Fibroblast of peridontal ligament (primary cell): ENCODE measurements at regions not wholly inside any gene's neighbourhood (a gene's known extent, or its start where the extent isn't known, plus 50 kb on each side); places are given as distances from the start of the nearest gene placed in this dataset.
A peak's percentile ranks its signal among the peaks of the same experiment; 100 is the strongest.

ENCODE experiments used
- DNase-seq: peaks from one replicate; pipeline ENCODE4 v3.0.0-alpha.2; 2010; ENCODE audit errors: extremely low read depth

GRCh38 chr13:105798541-105798940 is 736.9 kb downstream of the EFNB2 start:
- DNase-seq, result no peak

GRCh38 chr13:105796081-105796480 is 739.4 kb downstream of the EFNB2 start:
- DNase-seq, result no peak

GRCh38 chr13:105790923-105791322 is 744.5 kb downstream of the EFNB2 start:
- no peak for DNase-seq

- DNase-seq, result no peak
These were observed 746.9 kb downstream of the EFNB2 start for GRCh38 chr13:105788530-105788929.

- peak; percentile 5 for DNase-seq
These were observed 747.8 kb downstream of the EFNB2 start for GRCh38 chr13:105787632-105788031.

- no peak for DNase-seq
These were observed 750.0 kb downstream of the EFNB2 start for GRCh38 chr13:105785436-105785835.

- DNase-seq, result no peak
These were observed 752.2 kb downstream of the EFNB2 start for GRCh38 chr13:105783261-105783660.

GRCh38 chr13:105778196-105778595 is 757.3 kb downstream of the EFNB2 start:
- peak; percentile 30 for DNase-seq

GRCh38 chr13:105774739-105775460 is 760.6 kb downstream of the EFNB2 start:
- DNase-seq, result no peak

- no peak for DNase-seq
These were observed 761.5 kb downstream of the EFNB2 start for GRCh38 chr13:105773863-105774538.

GRCh38 chr13:105773241-105773640 is 762.2 kb downstream of the EFNB2 start:
- no peak for DNase-seq

GRCh38 chr13:105764486-105764885 is 771.0 kb downstream of the EFNB2 start:
- peak; percentile 61 for DNase-seq

- peak; percentile 60 for DNase-seq
These were observed 771.6 kb downstream of the EFNB2 start for GRCh38 chr13:105763851-105764250.

- no peak for DNase-seq
These were observed 773.4 kb downstream of the EFNB2 start for GRCh38 chr13:105762096-105762495.

GRCh38 chr13:105758918-105759860 is 776.3 kb downstream of the EFNB2 start:
- no peak for DNase-seq

- DNase-seq, result no peak
These were observed 794.7 kb downstream of the EFNB2 start for GRCh38 chr13:105740739-105741138.

- DNase-seq, result no peak
These were observed 797.8 kb downstream of the EFNB2 start for GRCh38 chr13:105737688-105738087.

- DNase-seq, result no peak
These were observed 800.2 kb downstream of the EFNB2 start for GRCh38 chr13:105735281-105735680.

GRCh38 chr13:105732806-105733529 is 802.5 kb downstream of the EFNB2 start:
- no peak for DNase-seq

GRCh38 chr13:105725887-105726286 is 809.6 kb downstream of the EFNB2 start:
- DNase-seq, result no peak

- peak; percentile 73 for DNase-seq
These were observed 814.4 kb downstream of the EFNB2 start for GRCh38 chr13:105721016-105721415.

- DNase-seq, result no peak
These were observed 815.6 kb downstream of the EFNB2 start for GRCh38 chr13:105719859-105720258.
